Uterus (tissue), 2 donors: ENCODE measurements at regions not wholly inside any gene's neighbourhood (a gene's known extent, or its start where the extent isn't known, plus 50 kb on each side); places are given as distances from the start of the nearest gene placed in this dataset.

Source experiments
- POLR2A ChIP-seq, 2 donors: fragments of 450-650 bp; IDR thresholded peaks; one replicate each; pipeline ENCODE4 v1.6.1; 2016; ENCODE audit warnings: antibody characterized with exemption in 2 of 2, mild to moderate bottlenecking in 1 of 2, moderate library complexity in 1 of 2
- TF ChIP-seq, protein P1 (sequence below), 4 experiments: fragments of 200-600 bp in 2 of 4; fragments of 450-650 bp in 2 of 4; sonication (generic) in 2 of 4; IDR thresholded peaks; one replicate each; pipeline ENCODE4 v1.5.1; 2016 to 2019; ENCODE audit warnings: antibody characterized with exemption in 4 of 4, mild to moderate bottlenecking in 2 of 4, moderate library complexity in 1 of 4

DNA sequence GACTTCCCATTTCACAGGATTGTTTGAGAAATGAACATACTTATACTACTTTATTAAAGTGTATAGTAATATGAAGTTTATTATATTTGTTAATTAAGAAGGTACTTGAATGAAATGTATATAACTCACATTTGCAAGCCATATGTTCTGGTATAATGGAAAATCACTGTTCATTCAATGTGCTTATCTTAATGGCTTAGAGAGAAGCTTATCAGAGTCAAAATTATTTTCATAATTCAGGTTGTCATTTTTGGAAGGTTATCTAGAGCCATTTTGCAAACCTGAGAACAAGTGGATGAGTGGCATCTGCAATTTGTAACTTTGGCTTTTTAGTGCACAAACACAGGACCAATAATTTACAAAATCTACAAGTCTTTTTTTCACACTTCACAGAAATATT is 621.0 kb downstream of the ARL4A start:
- TF ChIP-seq, protein P1, sequence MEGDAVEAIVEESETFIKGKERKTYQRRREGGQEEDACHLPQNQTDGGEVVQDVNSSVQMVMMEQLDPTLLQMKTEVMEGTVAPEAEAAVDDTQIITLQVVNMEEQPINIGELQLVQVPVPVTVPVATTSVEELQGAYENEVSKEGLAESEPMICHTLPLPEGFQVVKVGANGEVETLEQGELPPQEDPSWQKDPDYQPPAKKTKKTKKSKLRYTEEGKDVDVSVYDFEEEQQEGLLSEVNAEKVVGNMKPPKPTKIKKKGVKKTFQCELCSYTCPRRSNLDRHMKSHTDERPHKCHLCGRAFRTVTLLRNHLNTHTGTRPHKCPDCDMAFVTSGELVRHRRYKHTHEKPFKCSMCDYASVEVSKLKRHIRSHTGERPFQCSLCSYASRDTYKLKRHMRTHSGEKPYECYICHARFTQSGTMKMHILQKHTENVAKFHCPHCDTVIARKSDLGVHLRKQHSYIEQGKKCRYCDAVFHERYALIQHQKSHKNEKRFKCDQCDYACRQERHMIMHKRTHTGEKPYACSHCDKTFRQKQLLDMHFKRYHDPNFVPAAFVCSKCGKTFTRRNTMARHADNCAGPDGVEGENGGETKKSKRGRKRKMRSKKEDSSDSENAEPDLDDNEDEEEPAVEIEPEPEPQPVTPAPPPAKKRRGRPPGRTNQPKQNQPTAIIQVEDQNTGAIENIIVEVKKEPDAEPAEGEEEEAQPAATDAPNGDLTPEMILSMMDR (IDR thresholded peaks at IDR 0.05): no peak
- no peak for TF ChIP-seq POLR2A (IDR thresholded peaks at IDR 0.05)
